ENCODE measurements at regions not wholly inside any gene's neighbourhood (a gene's known extent, or its start where the extent isn't known, plus 50 kb on each side); places are given as distances from the start of the nearest gene placed in this dataset.

- H3K27me3 ChIP-seq (ENCODE audit: insufficient read depth, low read depth) = no peaks in the 10 kb centered on the region
- H3K79me2 ChIP-seq (ENCODE audit: insufficient read depth, low read depth) = no peaks in the 10 kb centered on the region
- H3K4me2 ChIP-seq = no peak overlapping the region
- H4K20me1 ChIP-seq (ENCODE audit: insufficient read depth) = no peaks in the 10 kb centered on the region
- peaks cover 6% of the 10 kb centered on the region for H3K4me1 ChIP-seq (ENCODE audit: low read depth, poor library complexity, severe bottlenecking)
- H3K36me3 ChIP-seq (ENCODE audit: insufficient read depth) = no peaks in the 10 kb centered on the region
- H3K27ac ChIP-seq = no peak overlapping the region
- no peak for TF ChIP-seq CTCF (conservative IDR thresholded peaks at IDR 0.05; ENCODE audit: low read depth, low read length)
- H2AFZ ChIP-seq (ENCODE audit: low read depth) = no peak overlapping the region
- H3K4me3 ChIP-seq (IDR thresholded peaks at IDR 0.05; ENCODE audit: insufficient read depth, low read depth, low read length) = no peak overlapping the region
- no peak overlapping the region for H3K9ac ChIP-seq
Measured at GRCh38 chrX:28223469-28223868, 242.2 kb upstream of the DCAF8L1 start.

GRCh38 chrX:28205905-28206304 lies 224.7 kb upstream of the DCAF8L1 start:
- Histone ChIP-seq H3K79me2 (ENCODE audit: insufficient read depth, low read depth) (no peaks in the 10 kb centered on the region), H3K36me3 (ENCODE audit: insufficient read depth) (no peaks in the 10 kb centered on the region), H4K20me1 (ENCODE audit: insufficient read depth) (no peaks in the 10 kb centered on the region), H3K4me3 (IDR thresholded peaks at IDR 0.05; ENCODE audit: insufficient read depth, low read depth, low read length) (no peak overlapping the region), H3K27me3 (ENCODE audit: insufficient read depth, low read depth) (no peaks in the 10 kb centered on the region), H3K9ac (no peak overlapping the region), H3K4me1 (ENCODE audit: low read depth, poor library complexity, severe bottlenecking) (no peaks in the 10 kb centered on the region), H2AFZ (ENCODE audit: low read depth) (no peak overlapping the region), H3K27ac (no peak overlapping the region), H3K4me2 (no peak overlapping the region)
- no peak for TF ChIP-seq CTCF (conservative IDR thresholded peaks at IDR 0.05; ENCODE audit: low read depth, low read length)

- no peak overlapping the region for H3K27ac ChIP-seq
- H3K79me2 ChIP-seq (ENCODE audit: insufficient read depth, low read depth) = no peaks in the 10 kb centered on the region
- H3K27me3 ChIP-seq (ENCODE audit: insufficient read depth, low read depth) = no peaks in the 10 kb centered on the region
- no peaks in the 10 kb centered on the region for H3K4me1 ChIP-seq (ENCODE audit: low read depth, poor library complexity, severe bottlenecking)
- H2AFZ ChIP-seq (ENCODE audit: low read depth) = no peak overlapping the region
- H3K36me3 ChIP-seq (ENCODE audit: insufficient read depth) = no peaks in the 10 kb centered on the region
- H3K4me2 ChIP-seq = no peak overlapping the region
- no peak overlapping the region for H3K9ac ChIP-seq
- no peak for TF ChIP-seq CTCF (conservative IDR thresholded peaks at IDR 0.05; ENCODE audit: low read depth, low read length)
- no peaks in the 10 kb centered on the region for H4K20me1 ChIP-seq (ENCODE audit: insufficient read depth)
- no peak overlapping the region for H3K4me3 ChIP-seq (IDR thresholded peaks at IDR 0.05; ENCODE audit: insufficient read depth, low read depth, low read length)
Measured at GRCh38 chrX:28205126-28205525, 223.9 kb upstream of the DCAF8L1 start.

- H3K4me2 ChIP-seq = no peak overlapping the region
- H2AFZ ChIP-seq (ENCODE audit: low read depth) = no peak overlapping the region
- no peaks in the 10 kb centered on the region for H3K4me1 ChIP-seq (ENCODE audit: low read depth, poor library complexity, severe bottlenecking)
- no peak for TF ChIP-seq CTCF (conservative IDR thresholded peaks at IDR 0.05; ENCODE audit: low read depth, low read length)
- H3K27ac ChIP-seq = no peak overlapping the region
- H3K36me3 ChIP-seq (ENCODE audit: insufficient read depth) = no peaks in the 10 kb centered on the region
- no peaks in the 10 kb centered on the region for H4K20me1 ChIP-seq (ENCODE audit: insufficient read depth)
- no peaks in the 10 kb centered on the region for H3K27me3 ChIP-seq (ENCODE audit: insufficient read depth, low read depth)
- no peak overlapping the region for H3K4me3 ChIP-seq (IDR thresholded peaks at IDR 0.05; ENCODE audit: insufficient read depth, low read depth, low read length)
- H3K79me2 ChIP-seq (ENCODE audit: insufficient read depth, low read depth) = no peaks in the 10 kb centered on the region
- no peak overlapping the region for H3K9ac ChIP-seq
Measured at GRCh38 chrX:28189011-28189410, 207.8 kb upstream of the DCAF8L1 start.

GRCh38 chrX:28188526-28188925 lies 207.3 kb upstream of the DCAF8L1 start:
- H3K4me2 ChIP-seq = no peak overlapping the region
- no peaks in the 10 kb centered on the region for H3K36me3 ChIP-seq (ENCODE audit: insufficient read depth)
- H3K79me2 ChIP-seq (ENCODE audit: insufficient read depth, low read depth) = no peaks in the 10 kb centered on the region
- H4K20me1 ChIP-seq (ENCODE audit: insufficient read depth) = no peaks in the 10 kb centered on the region
- H3K27me3 ChIP-seq (ENCODE audit: insufficient read depth, low read depth) = no peaks in the 10 kb centered on the region
- no peaks in the 10 kb centered on the region for H3K4me1 ChIP-seq (ENCODE audit: low read depth, poor library complexity, severe bottlenecking)
- no peak overlapping the region for H3K9ac ChIP-seq
- TF ChIP-seq CTCF (conservative IDR thresholded peaks at IDR 0.05; ENCODE audit: low read depth, low read length) = no peak
- no peak overlapping the region for H3K27ac ChIP-seq
- H2AFZ ChIP-seq (ENCODE audit: low read depth) = no peak overlapping the region
- no peak overlapping the region for H3K4me3 ChIP-seq (IDR thresholded peaks at IDR 0.05; ENCODE audit: insufficient read depth, low read depth, low read length)

Measured in KMS-11 (cell line).